ENCODE measurements at regions not wholly inside any gene's neighbourhood (a gene's known extent, or its start where the extent isn't known, plus 50 kb on each side); places are given as distances from the start of the nearest gene placed in this dataset.

DNA sequence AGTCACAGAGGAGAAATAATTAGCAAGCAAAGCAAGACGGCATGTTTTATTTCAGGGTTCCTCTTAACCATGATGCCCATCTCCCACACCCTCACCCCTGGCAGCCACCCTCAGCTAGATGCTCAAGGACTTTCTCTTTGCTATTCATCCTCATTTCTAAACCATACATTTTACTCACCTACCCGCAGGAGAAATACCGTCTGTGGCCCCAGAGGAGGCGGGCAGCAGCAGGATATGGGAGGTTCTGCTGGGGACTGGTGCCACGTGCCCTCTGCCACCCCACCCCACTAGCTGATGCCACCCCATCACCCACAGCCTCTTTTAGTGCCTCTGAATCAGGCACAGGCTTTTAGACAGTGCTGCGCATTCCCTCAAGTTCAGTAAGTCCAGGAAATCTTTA lies 168.7 kb upstream of the ITGB1 start:
- no peak overlapping the region for H4K5ac ChIP-seq (ENCODE audit: insufficient read length, low read depth, low read length)
- no peak overlapping the region for H3K9ac ChIP-seq (ENCODE audit: extremely low read depth, insufficient read length, low read length)
- no peak overlapping the region for H4K91ac ChIP-seq (ENCODE audit: insufficient read length, low read depth, low read length)
- no peaks in the 10 kb centered on the region; a peak in 1 of 5 replicates for H3K9me3 Mint-ChIP-seq
- peaks cover 0 to 7% of the 10 kb centered on the region in 2 experiments; a peak in 2 of 4 replicates for H3K4me1 Mint-ChIP-seq
- H3K56ac ChIP-seq (ENCODE audit: insufficient read length, low read depth, low read length) = no peak overlapping the region
- H3K79me2 ChIP-seq (ENCODE audit: insufficient read depth, low read length) = no peaks in the 10 kb centered on the region
- H3K23ac ChIP-seq (ENCODE audit: insufficient read length, low read depth, low read length) = no peak overlapping the region
- H3K79me1 ChIP-seq (ENCODE audit: insufficient read depth, low read depth, low read length, poor library complexity, severe bottlenecking) = no peaks in the 10 kb centered on the region
- no peak overlapping the region for H3T11ph ChIP-seq (ENCODE audit: low read length)
- H3K27me3 ChIP-seq (ENCODE audit: insufficient read depth, low read length) = no peaks in the 10 kb centered on the region; the same call in 1 of the 2 replicates
- no peak overlapping the region for H2BK12ac ChIP-seq (ENCODE audit: insufficient read length, low read depth, low read length)
- H3K14ac ChIP-seq (ENCODE audit: insufficient read depth, low read length) = no peak overlapping the region
- no peak overlapping the region for H3K27ac ChIP-seq (ENCODE audit: insufficient read length, low read depth, low read length)
- no CpG with 5 or more reads among the region's 6 CpGs for WGBS (ENCODE audit: extremely low coverage, insufficient read length, low lambda C conversion rate)
- TF ChIP-seq, protein P1, sequence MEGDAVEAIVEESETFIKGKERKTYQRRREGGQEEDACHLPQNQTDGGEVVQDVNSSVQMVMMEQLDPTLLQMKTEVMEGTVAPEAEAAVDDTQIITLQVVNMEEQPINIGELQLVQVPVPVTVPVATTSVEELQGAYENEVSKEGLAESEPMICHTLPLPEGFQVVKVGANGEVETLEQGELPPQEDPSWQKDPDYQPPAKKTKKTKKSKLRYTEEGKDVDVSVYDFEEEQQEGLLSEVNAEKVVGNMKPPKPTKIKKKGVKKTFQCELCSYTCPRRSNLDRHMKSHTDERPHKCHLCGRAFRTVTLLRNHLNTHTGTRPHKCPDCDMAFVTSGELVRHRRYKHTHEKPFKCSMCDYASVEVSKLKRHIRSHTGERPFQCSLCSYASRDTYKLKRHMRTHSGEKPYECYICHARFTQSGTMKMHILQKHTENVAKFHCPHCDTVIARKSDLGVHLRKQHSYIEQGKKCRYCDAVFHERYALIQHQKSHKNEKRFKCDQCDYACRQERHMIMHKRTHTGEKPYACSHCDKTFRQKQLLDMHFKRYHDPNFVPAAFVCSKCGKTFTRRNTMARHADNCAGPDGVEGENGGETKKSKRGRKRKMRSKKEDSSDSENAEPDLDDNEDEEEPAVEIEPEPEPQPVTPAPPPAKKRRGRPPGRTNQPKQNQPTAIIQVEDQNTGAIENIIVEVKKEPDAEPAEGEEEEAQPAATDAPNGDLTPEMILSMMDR (conservative IDR thresholded peaks at IDR 0.05) = no peak
- H4K8ac ChIP-seq (replicated peaks; ENCODE audit: insufficient read length, low read depth, low read length) = no peak overlapping the region
- H3K4me3 Mint-ChIP-seq = no peak overlapping the region
- H3K27ac Mint-ChIP-seq = no peak overlapping the region; a peak in 1 of 7 replicates
- no peaks in the 10 kb centered on the region; a peak in 1 of 7 replicates for H3K36me3 Mint-ChIP-seq (ENCODE audit: insufficient read depth in 1 of 3, low read depth in 3 of 3)
- no peak overlapping the region for H2BK20ac ChIP-seq (ENCODE audit: low read depth, low read length, poor library complexity, severe bottlenecking)
- H4K20me1 ChIP-seq (ENCODE audit: control insufficient read depth, insufficient read depth, insufficient read length) = no peaks in the 10 kb centered on the region
- H3K23me2 ChIP-seq (ENCODE audit: insufficient read length, low read depth, low read length, poor library complexity, severe bottlenecking) = no peaks in the 10 kb centered on the region
- no peaks in the 10 kb centered on the region for H3K4me1 ChIP-seq (ENCODE audit: insufficient read depth, low read length)
- H3K27me3 Mint-ChIP-seq (ENCODE audit: low read depth) = peaks cover 1% of the 10 kb centered on the region; the same call in 1 of the 2 replicates
- H2AFZ ChIP-seq (ENCODE audit: low read length) = no peak overlapping the region
- H3K4me2 ChIP-seq (ENCODE audit: insufficient read depth, insufficient read length, low read length) = no peak overlapping the region
- no peak overlapping the region for H3K4ac ChIP-seq (ENCODE audit: low read depth, low read length)
- no peak overlapping the region for H2BK15ac ChIP-seq (ENCODE audit: low read depth, low read length)
- H2AK5ac ChIP-seq (ENCODE audit: insufficient read length, low read length) = no peak overlapping the region
- DNase-seq = no peak
- no peak overlapping the region for H3K18ac ChIP-seq (ENCODE audit: insufficient read length, low read depth, low read length)
- H3K9me3 ChIP-seq (ENCODE audit: control insufficient read depth, low read depth, low read length) = no peaks in the 10 kb centered on the region
- H2BK5ac ChIP-seq (ENCODE audit: insufficient read length, low read length) = no peak overlapping the region
- H2BK120ac ChIP-seq (ENCODE audit: low read depth, low read length, poor library complexity, severe bottlenecking) = no peak overlapping the region

All from H9 (cell line).